Right ventricle myocardium superior (tissue), 1 donor: ENCODE measurements at regions not wholly inside any gene's neighbourhood (a gene's known extent, or its start where the extent isn't known, plus 50 kb on each side); places are given as distances from the start of the nearest gene placed in this dataset.
"Not testable (repeated sequence)": the region's sequence is repeated elsewhere in the genome, so short reads cannot be mapped to it uniquely, and the experiment has no call there.

Source experiments
- ATAC-seq: fragments of 200-7000 bp; cut with Tn5 transposase; one replicate; pipeline ENCODE4 v1.9.1; 2020; ENCODE audit warnings: mild to moderate bottlenecking; ENCODE audit not compliant: poor library complexity
- DNase-seq: peaks from one replicate; pipeline ENCODE4 v3.0.0-alpha.2; 2020
- intact Hi-C: fragments of 100-400 bp; cut with DNase I; formaldehyde crosslinking; loops from one replicate; pipeline ENCODE4 v1.11.2; 2022
- donor health status: DM: no; HTN: yes; CAD: no; lungs with severe emphysema.

DNA sequence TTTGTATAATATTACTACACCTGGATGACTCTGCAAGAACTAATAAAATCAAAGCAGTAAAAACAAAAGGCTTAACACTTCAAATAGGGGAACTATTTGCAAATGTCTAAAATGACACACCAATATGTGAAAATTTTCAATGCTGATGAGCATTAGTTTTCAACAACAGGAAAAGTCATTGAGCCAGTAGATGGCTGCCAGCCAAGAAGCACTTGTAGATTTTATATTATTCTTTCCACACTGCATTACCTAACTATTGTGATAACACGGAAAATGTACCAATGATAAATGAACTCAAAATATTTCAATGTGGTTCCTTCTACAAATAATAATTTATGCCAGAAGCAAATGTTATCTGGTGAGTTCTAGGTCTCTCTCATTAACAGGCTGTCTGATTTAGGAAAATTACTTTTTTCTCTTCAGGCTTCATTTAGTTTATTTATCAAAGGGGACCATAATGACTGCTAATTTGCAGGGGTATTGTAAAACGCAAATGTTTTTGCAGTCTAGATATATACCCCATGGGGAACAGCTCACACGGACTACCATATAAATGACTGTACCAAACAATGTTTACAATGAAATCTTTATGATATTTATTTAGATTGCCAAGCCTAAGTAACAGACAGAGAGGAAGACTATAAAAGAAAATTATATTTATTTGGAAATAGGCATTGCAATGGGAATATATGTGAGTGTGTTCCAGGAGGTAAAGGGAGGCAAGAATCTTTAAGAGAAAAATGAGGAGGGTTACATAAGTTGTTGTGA, 407.8 kb downstream of the LIG4 start:
- no peak for ATAC-seq
- intact Hi-C loops = no loop called here
- DNase-seq = no peak

DNA sequence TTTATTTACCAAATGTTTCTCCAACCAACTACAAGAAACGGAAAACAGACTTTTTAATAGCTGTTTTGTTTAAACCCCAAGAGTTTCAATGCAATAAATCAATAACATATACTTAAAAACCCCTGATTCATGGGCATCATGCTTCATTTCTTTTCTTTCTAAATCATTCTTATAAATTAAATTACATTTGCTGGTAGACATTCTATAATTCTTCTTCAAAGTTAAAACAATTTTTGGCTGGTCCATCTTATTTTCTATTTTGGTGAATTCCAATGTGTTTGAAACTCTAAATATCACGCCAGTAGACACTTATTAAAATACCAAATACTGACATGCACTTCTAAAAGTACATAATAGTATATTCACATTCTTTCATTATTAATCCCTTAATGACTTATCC, 408.6 kb downstream of the LIG4 start:
- no peak for DNase-seq
- intact Hi-C loops = no loop called here
- no peak for ATAC-seq

DNA sequence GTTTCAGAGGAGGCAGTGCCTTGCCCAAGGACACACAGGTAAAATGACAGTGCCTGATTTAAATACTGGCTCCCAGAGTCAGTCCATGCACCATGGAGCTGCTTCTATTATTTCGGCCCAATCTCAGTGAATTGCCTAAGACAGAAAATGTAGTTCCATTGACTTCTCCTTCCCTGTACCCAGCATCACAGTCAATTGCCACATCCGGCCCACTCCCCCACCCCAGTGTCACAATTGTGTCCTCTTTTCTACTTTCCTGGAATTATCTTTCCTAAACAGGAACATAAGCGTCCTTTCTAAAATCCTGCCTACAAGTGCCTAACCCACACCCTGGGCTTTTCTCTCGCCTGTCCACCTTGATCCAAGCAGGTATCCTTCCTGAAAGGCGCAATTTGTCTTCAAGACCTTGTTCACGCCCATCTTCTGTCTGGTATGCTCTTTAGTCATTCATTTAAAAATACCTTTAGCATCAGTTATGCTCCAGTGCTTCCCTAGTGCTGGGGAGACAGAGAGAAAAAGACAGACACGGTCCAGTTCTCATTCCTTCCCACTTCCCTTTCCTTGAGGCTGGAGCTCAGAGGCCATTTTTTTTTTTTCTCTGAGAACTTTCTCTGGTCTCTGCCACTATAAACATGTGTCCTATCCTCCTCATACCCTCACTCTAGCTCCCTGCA, 411.4 kb downstream of the LIG4 start:
- DNase-seq = no peak
- ATAC-seq = no peak
- intact Hi-C loops = no loop called here

- ATAC-seq (no peak), DNase-seq (no peak)
- intact Hi-C loops = no loop called here
Measured at GRCh38 chr13:107801621-107802020, 413.7 kb downstream of the LIG4 start.

GRCh38 chr13:107799001-107799400, 416.3 kb downstream of the LIG4 start:
- intact Hi-C loops = no loop called here
- DNase-seq (no peak), ATAC-seq (no peak)

- intact Hi-C loops = no loop called here
Measured at GRCh38 chr13:107790397-107790796, 424.9 kb downstream of the LIG4 start.

GRCh38 chr13:107788464-107789165, 426.7 kb downstream of the LIG4 start:
- intact Hi-C loops = no loop called here
- ATAC-seq = no peak
- DNase-seq = no peak

More at GRCh38 chr13:107790397-107790796, 424.9 kb downstream of the LIG4 start:
- DNase-seq (no peak), ATAC-seq (no peak)

- intact Hi-C loops, ATAC-seq: not testable (repeated sequence)
Measured at GRCh38 chr13:107782646-107783045, 432.7 kb downstream of the LIG4 start.

GRCh38 chr13:107778094-107778493, 437.2 kb downstream of the LIG4 start:
- DNase-seq = no peak
- ATAC-seq = no peak
- intact Hi-C loops = no loop called here

More at GRCh38 chr13:107782646-107783045, 432.7 kb downstream of the LIG4 start:
- not testable (repeated sequence) for DNase-seq

- ATAC-seq (no peak), DNase-seq (no peak)
- intact Hi-C loops = no loop called here
Measured at GRCh38 chr13:107770541-107770940, 444.8 kb downstream of the LIG4 start.

DNA sequence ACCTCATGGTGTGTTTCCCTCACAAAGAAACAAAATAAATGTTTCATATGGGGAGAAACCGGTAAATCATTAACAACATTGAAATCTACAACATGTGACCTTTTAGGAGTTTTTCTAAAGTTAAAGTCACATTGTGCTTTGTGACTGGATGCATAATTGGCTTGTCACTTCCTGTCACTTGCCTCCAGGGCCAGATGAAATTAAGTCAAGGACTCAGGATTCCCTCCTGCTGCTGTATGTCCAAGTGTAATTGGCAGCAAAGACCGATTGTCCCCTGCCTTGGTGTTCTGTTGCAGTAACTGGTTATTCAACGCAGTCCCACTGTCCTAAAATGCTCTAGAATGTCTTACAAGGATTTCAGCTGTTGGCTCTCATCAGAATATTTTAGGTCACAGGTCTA, 448.2 kb downstream of the LIG4 start:
- no peak for DNase-seq
- no peak for ATAC-seq
- intact Hi-C loops = no loop called here

GRCh38 chr13:107765724-107766401, 449.5 kb downstream of the LIG4 start:
- intact Hi-C loops = no loop called here
- no peak for DNase-seq
- no peak for ATAC-seq

DNA sequence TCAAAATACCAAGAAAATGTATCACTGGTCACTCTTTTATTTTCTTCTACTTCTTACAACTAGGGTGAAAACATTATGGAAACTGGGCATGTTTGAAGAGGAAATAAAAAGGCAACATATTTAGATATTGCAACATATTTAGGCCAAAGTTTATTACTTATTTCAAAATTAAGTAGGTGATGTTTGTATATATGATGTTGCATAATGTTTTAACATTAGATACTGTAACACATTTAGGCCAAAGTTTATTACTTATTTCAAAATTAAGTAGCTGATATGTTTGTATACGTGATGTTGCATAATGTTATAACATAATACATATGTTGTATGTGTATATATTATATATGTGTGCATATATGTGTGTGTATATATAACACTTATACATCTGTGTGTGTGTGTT, 451.3 kb downstream of the LIG4 start:
- intact Hi-C loops = no loop called here
- ATAC-seq (no peak), DNase-seq (no peak)

DNA sequence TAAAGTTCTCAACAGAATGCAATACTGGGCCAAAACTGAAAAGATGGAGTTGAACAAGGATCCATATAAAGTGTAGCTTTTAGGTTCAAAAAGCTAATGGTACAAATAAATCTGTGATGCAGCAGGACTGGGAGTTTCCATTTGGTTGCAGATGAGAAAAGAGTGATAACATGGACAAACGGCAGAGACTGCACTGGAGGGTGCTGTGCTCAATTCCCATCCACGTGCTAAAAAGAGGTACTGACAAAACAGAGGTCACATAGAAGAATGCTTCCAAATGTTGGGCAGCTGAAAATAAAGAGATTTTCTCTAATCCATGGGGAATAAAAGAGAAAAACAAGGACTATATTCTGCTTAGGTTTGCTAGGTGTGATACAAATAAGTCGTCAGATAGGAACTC, 461.6 kb downstream of the LIG4 start:
- no peak for DNase-seq
- intact Hi-C loops = no loop called here
- no peak for ATAC-seq

DNA sequence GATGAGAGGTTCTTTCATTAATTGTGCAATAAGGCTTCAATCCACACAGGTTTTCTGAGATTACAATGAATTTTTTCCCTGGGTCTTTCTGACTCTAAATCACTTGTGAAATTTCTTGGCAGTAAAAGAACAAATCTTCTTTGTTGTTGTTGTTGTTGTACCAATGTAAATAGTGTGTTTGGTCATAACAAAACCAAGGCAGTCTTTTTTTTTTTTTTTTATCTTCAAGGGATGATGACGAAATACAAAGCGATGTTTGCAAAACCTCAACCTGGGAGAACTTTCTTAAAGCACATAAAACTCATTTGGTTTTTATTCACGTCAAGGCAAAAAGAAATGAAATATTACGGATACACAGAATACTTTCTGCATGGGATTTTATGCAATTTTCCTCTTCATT, 462.0 kb downstream of the LIG4 start:
- intact Hi-C loops = no loop called here
- ATAC-seq (no peak), DNase-seq (no peak)

DNA sequence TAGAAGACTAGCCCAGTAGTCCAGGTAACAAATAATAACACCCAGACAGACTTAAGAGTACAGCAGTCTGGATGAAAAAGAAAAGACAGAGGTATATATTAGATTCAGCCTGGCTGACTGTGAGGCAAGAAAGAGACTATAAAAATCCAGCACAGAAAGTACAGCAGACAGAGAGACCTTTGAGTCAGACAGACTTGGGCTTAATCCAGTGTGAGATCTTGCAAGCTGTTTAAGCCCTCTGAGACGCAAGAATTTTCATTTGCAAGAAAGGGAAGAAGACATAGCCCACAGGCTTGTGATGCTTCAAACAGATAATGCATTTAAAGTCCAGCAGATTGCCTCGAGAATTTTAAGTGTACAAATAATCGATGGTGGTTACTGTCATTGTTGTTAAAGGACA, 471.4 kb downstream of the LIG4 start:
- DNase-seq = no peak
- ATAC-seq = no peak
- intact Hi-C loops = no loop called here

DNA sequence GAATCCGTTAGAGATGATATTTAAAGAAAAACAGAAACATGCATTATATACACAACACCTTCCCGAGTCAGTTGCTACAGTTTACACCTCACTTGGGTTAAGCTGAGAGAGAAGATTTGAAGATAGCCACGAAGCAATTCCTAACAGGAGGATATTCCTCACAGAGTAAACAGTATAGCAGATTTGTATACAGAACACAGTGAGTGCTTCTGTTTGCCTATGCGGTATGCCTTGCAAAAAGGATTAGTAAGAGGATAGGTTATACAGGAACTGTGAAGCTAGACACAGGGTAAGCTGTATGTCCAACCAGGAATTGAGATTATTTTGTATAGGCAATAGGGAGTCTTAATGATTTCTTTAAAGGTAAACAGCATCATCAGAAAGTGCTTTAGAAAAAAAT, 471.8 kb downstream of the LIG4 start:
- ATAC-seq (no peak), DNase-seq (no peak)
- intact Hi-C loops = no loop called here

GRCh38 chr13:107743100-107743499, 472.2 kb downstream of the LIG4 start:
- ATAC-seq (no peak), DNase-seq (no peak)
- intact Hi-C loops = no loop called here

DNA sequence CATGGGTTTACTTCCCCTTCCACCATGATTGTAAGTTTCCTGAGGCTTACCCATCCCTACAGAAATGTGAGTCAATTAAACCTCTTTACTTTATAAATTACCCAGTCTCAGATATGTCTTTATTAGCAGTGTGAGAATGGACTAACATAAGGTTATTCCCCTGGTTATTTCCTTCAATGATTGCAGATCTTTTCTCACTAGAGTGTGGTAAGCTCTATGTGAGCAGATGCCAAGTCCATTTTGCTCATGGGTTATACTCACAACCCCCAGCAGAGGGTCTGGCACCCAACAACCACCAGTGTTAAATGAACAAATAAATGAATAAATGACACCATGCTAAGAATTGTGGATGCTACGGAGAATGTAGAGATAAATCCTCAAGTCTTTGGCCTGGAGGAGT, 472.8 kb downstream of the LIG4 start:
- DNase-seq = no peak
- ATAC-seq = no peak
- intact Hi-C loops = no loop called here
